ENCODE measurements at regions not wholly inside any gene's neighbourhood (a gene's known extent, or its start where the extent isn't known, plus 50 kb on each side); places are given as distances from the start of the nearest gene placed in this dataset.
"Not testable (repeated sequence)": the region's sequence is repeated elsewhere in the genome, so short reads cannot be mapped to it uniquely, and the experiment has no call there.

GRCh38 chr10:6678211-6678803 is 98.2 kb upstream of the PRKCQ start:
- peaks cover 4 to 10% of the 10 kb centered on the region in 2 donors for H3K4me1 Mint-ChIP-seq (ENCODE audit: low read depth in 2 of 2)
- no peaks in the 10 kb centered on the region for H3K36me3 Mint-ChIP-seq
- H3K4me3 Mint-ChIP-seq = no peak overlapping the region
- ATAC-seq (peak in 1 of 2 donors; percentile 63), DNase-seq (ENCODE audit: low spot score) (peak; percentile 67)
- H3K27ac Mint-ChIP-seq = no peak overlapping the region
- peaks cover 14 to 28% of the 10 kb centered on the region in 2 donors for H3K27me3 Mint-ChIP-seq
- no peaks in the 10 kb centered on the region for H3K9me3 Mint-ChIP-seq

GRCh38 chr10:6677129-6677528 is 97.1 kb upstream of the PRKCQ start:
- not testable (repeated sequence) for H3K9me3 Mint-ChIP-seq; DNase-seq (ENCODE audit: low spot score); H3K27ac Mint-ChIP-seq; ATAC-seq; H3K4me3 Mint-ChIP-seq; H3K36me3 Mint-ChIP-seq
- Mint-ChIP-seq H3K27me3 (peaks cover 14 to 24% of the 10 kb centered on the region in 2 donors), H3K4me1 (ENCODE audit: low read depth in 2 of 2) (peaks cover 4 to 10% of the 10 kb centered on the region in 2 donors)

GRCh38 chr10:6674291-6674690 is 94.2 kb upstream of the PRKCQ start:
- no peak for ATAC-seq
- Mint-ChIP-seq H3K27me3 (peaks cover 6 to 19% of the 10 kb centered on the region in 2 donors), H3K4me1 (ENCODE audit: low read depth in 2 of 2) (peaks cover 4 to 13% of the 10 kb centered on the region in 2 donors)

GRCh38 chr10:6671976-6672375 is 91.9 kb upstream of the PRKCQ start:
- H3K36me3 Mint-ChIP-seq = no peaks in the 10 kb centered on the region
- H3K4me1 Mint-ChIP-seq (ENCODE audit: low read depth in 2 of 2) = peaks cover 3 to 19% of the 10 kb centered on the region in 2 donors
- no peak for ATAC-seq
- H3K9me3 Mint-ChIP-seq = no peaks in the 10 kb centered on the region
- DNase-seq (ENCODE audit: low spot score) = no peak
- no peak overlapping the region for H3K27ac Mint-ChIP-seq
- peaks cover 0 to 11% of the 10 kb centered on the region in 2 donors for H3K27me3 Mint-ChIP-seq
- H3K4me3 Mint-ChIP-seq = no peak overlapping the region

More at GRCh38 chr10:6674291-6674690, 94.2 kb upstream of the PRKCQ start:
- Mint-ChIP-seq H3K27ac (no peak overlapping the region), H3K36me3 (no peaks in the 10 kb centered on the region), H3K4me3 (no peak overlapping the region), H3K9me3 (no peaks in the 10 kb centered on the region)
- no peak for DNase-seq (ENCODE audit: low spot score)

- Mint-ChIP-seq H3K36me3 (no peaks in the 10 kb centered on the region), H3K9me3 (no peaks in the 10 kb centered on the region), H3K27ac (no peak overlapping the region), H3K4me3 (no peak overlapping the region), H3K27me3 (peaks cover 0 to 4% of the 10 kb centered on the region in 2 donors), H3K4me1 (ENCODE audit: low read depth in 2 of 2) (peaks cover 12 to 26% of the 10 kb centered on the region in 2 donors)
- ATAC-seq (no peak), DNase-seq (ENCODE audit: low spot score) (no peak)
Measured at GRCh38 chr10:6669269-6669859, 89.3 kb upstream of the PRKCQ start.

- H3K27ac Mint-ChIP-seq = no peak overlapping the region
- H3K36me3 Mint-ChIP-seq = no peaks in the 10 kb centered on the region
- H3K4me3 Mint-ChIP-seq = no peak overlapping the region
- H3K4me1 Mint-ChIP-seq (ENCODE audit: low read depth in 2 of 2) = peaks cover 12 to 26% of the 10 kb centered on the region in 2 donors
- H3K27me3 Mint-ChIP-seq = no peaks in the 10 kb centered on the region
- H3K9me3 Mint-ChIP-seq = no peaks in the 10 kb centered on the region
- ATAC-seq (peak in 1 of 2 donors; percentile 61), DNase-seq (ENCODE audit: low spot score) (no peak)
Measured at GRCh38 chr10:6667679-6668270, 87.7 kb upstream of the PRKCQ start.

GRCh38 chr10:6667150-6667549 is 87.1 kb upstream of the PRKCQ start:
- H3K4me3 Mint-ChIP-seq = no peak overlapping the region
- H3K9me3 Mint-ChIP-seq = no peaks in the 10 kb centered on the region
- ATAC-seq = no peak
- peaks cover 12 to 26% of the 10 kb centered on the region in 2 donors for H3K4me1 Mint-ChIP-seq (ENCODE audit: low read depth in 2 of 2)
- no peaks in the 10 kb centered on the region for H3K36me3 Mint-ChIP-seq
- DNase-seq (ENCODE audit: low spot score) = no peak
- H3K27ac Mint-ChIP-seq = no peak overlapping the region
- no peaks in the 10 kb centered on the region for H3K27me3 Mint-ChIP-seq

GRCh38 chr10:6665847-6666246 is 85.8 kb upstream of the PRKCQ start:
- Mint-ChIP-seq H3K4me1 (ENCODE audit: low read depth in 2 of 2) (peaks cover 12 to 26% of the 10 kb centered on the region in 2 donors), H3K27me3 (no peaks in the 10 kb centered on the region), H3K4me3 (peak overlapping the region; percentile 8), H3K36me3 (no peaks in the 10 kb centered on the region), H3K27ac (peak overlapping the region in 1 of 2 donors; percentile 10), H3K9me3 (no peaks in the 10 kb centered on the region)
- DNase-seq (ENCODE audit: low spot score) (no peak), ATAC-seq (peak; percentile 82 to 84)

- Mint-ChIP-seq H3K36me3 (no peaks in the 10 kb centered on the region), H3K27me3 (peaks cover 5 to 8% of the 10 kb centered on the region in 2 donors), H3K4me1 (ENCODE audit: low read depth in 2 of 2) (no peaks in the 10 kb centered on the region), H3K9me3 (no peaks in the 10 kb centered on the region), H3K27ac (no peak overlapping the region), H3K4me3 (no peak overlapping the region)
- DNase-seq (ENCODE audit: low spot score) (no peak), ATAC-seq (no peak)
Measured at GRCh38 chr10:6660460-6660859, 80.4 kb upstream of the PRKCQ start.

GRCh38 chr10:6659451-6659850 is 79.4 kb upstream of the PRKCQ start:
- no peaks in the 10 kb centered on the region for H3K36me3 Mint-ChIP-seq
- no peaks in the 10 kb centered on the region for H3K4me1 Mint-ChIP-seq (ENCODE audit: low read depth in 2 of 2)
- H3K9me3 Mint-ChIP-seq = no peaks in the 10 kb centered on the region
- H3K4me3 Mint-ChIP-seq = no peak overlapping the region
- DNase-seq (ENCODE audit: low spot score) = no peak
- no peak overlapping the region for H3K27ac Mint-ChIP-seq
- no peak for ATAC-seq
- peaks cover 5 to 8% of the 10 kb centered on the region in 2 donors for H3K27me3 Mint-ChIP-seq

- Mint-ChIP-seq H3K27ac (no peak overlapping the region), H3K27me3 (peaks cover 10 to 13% of the 10 kb centered on the region in 2 donors), H3K36me3 (no peaks in the 10 kb centered on the region), H3K9me3 (no peaks in the 10 kb centered on the region), H3K4me3 (no peak overlapping the region), H3K4me1 (ENCODE audit: low read depth in 2 of 2) (no peaks in the 10 kb centered on the region)
- no peak for ATAC-seq
- DNase-seq (ENCODE audit: low spot score) = no peak
Measured at GRCh38 chr10:6657669-6658068, 77.6 kb upstream of the PRKCQ start.

- Mint-ChIP-seq H3K4me1 (ENCODE audit: low read depth in 2 of 2) (no peaks in the 10 kb centered on the region), H3K27ac (peak overlapping the region in 1 of 2 donors; percentile 20), H3K36me3 (no peaks in the 10 kb centered on the region), H3K4me3 (no peak overlapping the region), H3K9me3 (no peaks in the 10 kb centered on the region), H3K27me3 (peaks cover 10 to 13% of the 10 kb centered on the region in 2 donors)
- ATAC-seq = no peak
- no peak for DNase-seq (ENCODE audit: low spot score)
Measured at GRCh38 chr10:6657196-6657595, 77.1 kb upstream of the PRKCQ start.

- ATAC-seq (no peak), DNase-seq (ENCODE audit: low spot score) (no peak)
- Mint-ChIP-seq H3K27me3 (peaks cover 10 to 13% of the 10 kb centered on the region in 2 donors), H3K4me3 (no peak overlapping the region), H3K27ac (no peak overlapping the region), H3K4me1 (ENCODE audit: low read depth in 2 of 2) (no peaks in the 10 kb centered on the region), H3K9me3 (no peaks in the 10 kb centered on the region), H3K36me3 (no peaks in the 10 kb centered on the region)
Measured at GRCh38 chr10:6654571-6654970, 74.5 kb upstream of the PRKCQ start.

GRCh38 chr10:6650586-6650985 is 70.5 kb upstream of the PRKCQ start:
- H3K4me3 Mint-ChIP-seq = no peak overlapping the region
- H3K27ac Mint-ChIP-seq = no peak overlapping the region
- H3K4me1 Mint-ChIP-seq (ENCODE audit: low read depth in 2 of 2) = peaks cover 9 to 14% of the 10 kb centered on the region in 2 donors
- H3K27me3 Mint-ChIP-seq = peaks cover 2 to 7% of the 10 kb centered on the region in 2 donors
- no peak for ATAC-seq
- H3K9me3 Mint-ChIP-seq = no peaks in the 10 kb centered on the region
- DNase-seq (ENCODE audit: low spot score) = no peak
- no peaks in the 10 kb centered on the region for H3K36me3 Mint-ChIP-seq
